ENCODE measurements at regions not wholly inside any gene's neighbourhood (a gene's known extent, or its start where the extent isn't known, plus 50 kb on each side); places are given as distances from the start of the nearest gene placed in this dataset.

GRCh38 chr10:26931223-26931622 lies 70.5 kb upstream of the ABI1 start:
- Histone ChIP-seq H3K9me3 (ENCODE audit: low read length) (no peaks in the 10 kb centered on the region), H3K4me3 (replicated peaks in 1 of 3; ENCODE audit: insufficient read depth in 1 of 3, low read depth in 2 of 3, low read length in 3 of 3) (peak overlapping the region; percentile 14 to 54 (median 34); a peak in 4 of 6 replicates), H3K36me3 (replicated peaks in 1 of 2; ENCODE audit: control insufficient read depth in 1 of 2, insufficient read depth in 2 of 2, low read length in 2 of 2) (no peaks in the 10 kb centered on the region), H3K27me3 (ENCODE audit: control insufficient read depth in 1 of 2, insufficient read depth in 2 of 2, low read length in 2 of 2) (no peaks in the 10 kb centered on the region), H3K4me1 (ENCODE audit: insufficient read depth, low read length) (peaks cover 9% of the 10 kb centered on the region), H4K20me1 (ENCODE audit: insufficient read depth, low read length) (no peaks in the 10 kb centered on the region), H3K27ac (ENCODE audit: extremely low read length, insufficient read depth, low read length) (no peak overlapping the region), H3K79me2 (ENCODE audit: insufficient read depth, low read length) (no peaks in the 10 kb centered on the region), H3K4me2 (ENCODE audit: low read depth, low read length) (peak overlapping the region; percentile 82), H3K9ac (ENCODE audit: insufficient read depth, low read depth, low read length) (no peak overlapping the region), H2AFZ (ENCODE audit: low read length) (no peak overlapping the region)
- DNase-seq (ENCODE audit: low spot score): peak; percentile 45
- ChIA-PET CTCF (ENCODE audit: low intra/inter-chr PET ratio, low total read pairs) (no interaction called here), POLR2A (no interaction called here)
- BruUV-seq (replicated peaks): no TSS peak
- WGBS (ENCODE audit: low lambda C conversion rate): under 1% methylated on average over 18 of the region's 21 CpGs
- peak; percentile 99 for ATAC-seq
- FAIRE-seq: no peak
- in situ Hi-C loops (cut with HindIII; ENCODE audit: extremely low pct_ligation_motif_present, low pct_unique_long_range_greater_than_20kb): no loop called here
- intact Hi-C loops (cut with micrococcal nuclease; ENCODE audit: unreplicated experiment): no loop called here
- TF ChIP-seq HNRNPH1 (optimal IDR thresholded peaks at IDR 0.05; ENCODE audit: low read depth, low read length) (no peak), RARA (CRISPR knock-in tag; IDR thresholded peaks at IDR 0.05) (peak; percentile 78), GABPA (IDR thresholded peaks at IDR 0.05; ENCODE audit: low read depth, low read length) (no peak; the same call in 1 of the 2 replicates), GABPA (CRISPR knock-in tag; IDR thresholded peaks at IDR 0.05; ENCODE audit: low read depth) (peak; percentile 56), ARID5B (CRISPR knock-in tag; IDR thresholded peaks at IDR 0.05) (peak; percentile 79), ZFX (CRISPR knock-in tag; IDR thresholded peaks at IDR 0.05; ENCODE audit: low read depth) (0 out of 2 replicates have a peak, but pooled peaks have one; percentile 26), ERF (CRISPR knock-in tag; IDR thresholded peaks at IDR 0.05) (peak; percentile 60; the same call in 1 of the 2 replicates), GATAD2A (CRISPR knock-in tag; IDR thresholded peaks at IDR 0.05) (peak; percentile 31; the same call in 1 of the 2 replicates), MTA1 (CRISPR knock-in tag; IDR thresholded peaks at IDR 0.05; ENCODE audit: borderline replicate concordance) (0 out of 2 replicates have a peak, but pooled peaks have one; percentile 49), ZNF598 (CRISPR knock-in tag; IDR thresholded peaks at IDR 0.05; ENCODE audit: borderline replicate concordance) (0 out of 2 replicates have a peak, but pooled peaks have one; percentile 25), TFDP2 (CRISPR knock-in tag; IDR thresholded peaks at IDR 0.05) (0 out of 2 replicates have a peak, but pooled peaks have one; percentile 31), ZBTB10 (CRISPR knock-in tag; IDR thresholded peaks at IDR 0.05; ENCODE audit: borderline replicate concordance) (no peak), RXRA (CRISPR knock-in tag; IDR thresholded peaks at IDR 0.05) (peak; percentile 68), ZMYM4 (CRISPR knock-in tag; IDR thresholded peaks at IDR 0.05) (peak; percentile 33; the same call in 1 of the 2 replicates), SKIL (CRISPR knock-in tag; IDR thresholded peaks at IDR 0.05; ENCODE audit: borderline replicate concordance) (0 out of 2 replicates have a peak, but pooled peaks have one; percentile 58), CENPX (CRISPR knock-in tag; IDR thresholded peaks at IDR 0.05) (no peak)
